ENCODE measurements at regions not wholly inside any gene's neighbourhood (a gene's known extent, or its start where the extent isn't known, plus 50 kb on each side); places are given as distances from the start of the nearest gene placed in this dataset.

GRCh38 chr12:108442067-108442466, 73.0 kb upstream of the FICD start:
- H3K4me3 ChIP-seq: no peak overlapping the region
- DNase-seq: peak in 1 of 2 donors; percentile 9
- H3K36me3 ChIP-seq: no peaks in the 10 kb centered on the region
- peaks cover 0 to 3% (median 0%) of the 10 kb centered on the region in 7 donors for H3K27me3 ChIP-seq
- intact Hi-C loops (cut with DNase I): no loop called here
- no peak overlapping the region for H3K27ac ChIP-seq
- peak in 4 of 8 donors; percentile 35 to 63 (median 54) for ATAC-seq
- WGBS, 2 donors: 11 to 12% methylated on average over 3 of the region's 3 CpGs
- H3K9me3 ChIP-seq: no peaks in the 10 kb centered on the region
- no peak for TF ChIP-seq CTCF (IDR thresholded peaks at IDR 0.05)
- peaks cover 0 to 14% (median 1%) of the 10 kb centered on the region in 9 donors for H3K4me1 ChIP-seq

- H3K4me3 ChIP-seq: no peak overlapping the region
- intact Hi-C loops (cut with DNase I): no loop called here
- peaks cover 0 to 11% (median 0%) of the 10 kb centered on the region in 9 donors for H3K4me1 ChIP-seq
- H3K27ac ChIP-seq: no peak overlapping the region
- no peaks in the 10 kb centered on the region for H3K36me3 ChIP-seq
- ATAC-seq: no peak
- WGBS, 2 donors: 54 to 59% methylated on average over 4 of the region's 4 CpGs
- H3K9me3 ChIP-seq: no peaks in the 10 kb centered on the region
- no peak for DNase-seq
- no peak for TF ChIP-seq CTCF (IDR thresholded peaks at IDR 0.05)
- H3K27me3 ChIP-seq: peaks cover 0 to 6% (median 0%) of the 10 kb centered on the region in 7 donors
Observed at GRCh38 chr12:108441549-108441948, 73.5 kb upstream of the FICD start.

DNA sequence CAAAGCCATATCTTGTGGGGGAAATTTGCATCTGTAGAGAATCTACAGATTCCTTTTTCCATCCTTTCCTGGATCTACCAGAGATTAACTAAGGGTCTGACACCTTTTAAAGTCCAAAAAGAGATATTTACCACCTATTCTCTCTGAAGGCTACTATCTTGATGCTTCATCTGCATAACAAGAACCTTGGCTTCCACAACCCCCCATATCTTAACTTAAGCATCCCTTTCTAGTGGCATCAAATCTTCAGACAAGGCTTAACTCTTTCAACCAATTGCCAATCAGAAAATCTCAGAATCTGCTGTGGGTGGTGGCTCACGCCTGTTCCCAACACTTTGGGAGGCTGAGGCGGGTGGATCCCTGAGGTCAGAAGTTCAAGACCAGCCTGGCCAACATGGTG, 74.3 kb upstream of the FICD start:
- Histone ChIP-seq H3K4me1 (peaks cover 0 to 9% (median 0%) of the 10 kb centered on the region in 9 donors), H3K9me3 (no peaks in the 10 kb centered on the region), H3K36me3 (no peaks in the 10 kb centered on the region), H3K27ac (no peak overlapping the region), H3K4me3 (no peak overlapping the region), H3K27me3 (peaks cover 0 to 11% (median 0%) of the 10 kb centered on the region in 7 donors)
- WGBS, 2 donors: 81 to 87% methylated on average over 2 of the region's 2 CpGs
- ATAC-seq (no peak), DNase-seq (no peak)
- intact Hi-C loops (cut with DNase I): no loop called here
- no peak for TF ChIP-seq CTCF (IDR thresholded peaks at IDR 0.05)

- peaks cover 0 to 16% (median 3%) of the 10 kb centered on the region in 7 donors for H3K27me3 ChIP-seq
- peaks cover 0 to 9% (median 0%) of the 10 kb centered on the region in 9 donors for H3K4me1 ChIP-seq
- TF ChIP-seq CTCF (IDR thresholded peaks at IDR 0.05): no peak
- peak in 1 of 8 donors; percentile 29 for ATAC-seq
- no peak for DNase-seq
- no peaks in the 10 kb centered on the region for H3K36me3 ChIP-seq
- H3K9me3 ChIP-seq: no peaks in the 10 kb centered on the region
- no peak overlapping the region for H3K27ac ChIP-seq
- 76 to 91% methylated on average over 1 of the region's 1 CpG for WGBS, 2 donors
- intact Hi-C loops (cut with DNase I): no loop called here
- H3K4me3 ChIP-seq: no peak overlapping the region
Observed at GRCh38 chr12:108438667-108439066, 76.4 kb upstream of the FICD start.
